ENCODE measurements at regions not wholly inside any gene's neighbourhood (a gene's known extent, or its start where the extent isn't known, plus 50 kb on each side); places are given as distances from the start of the nearest gene placed in this dataset.

- BruUV-seq (replicated peaks): no TSS peak
- no peaks in the 10 kb centered on the region for H4K20me1 ChIP-seq (replicated peaks; ENCODE audit: control insufficient read depth, extremely low read depth, insufficient read depth, low read length)
- H3K4me3 ChIP-seq (replicated peaks in 1 of 3; ENCODE audit: insufficient read depth in 1 of 3, low read depth in 1 of 3, low read length in 3 of 3): no peak overlapping the region
- no peak overlapping the region for H3K9ac ChIP-seq (replicated peaks; ENCODE audit: extremely low read depth, insufficient read depth, low read length)
- H3K4me2 ChIP-seq (ENCODE audit: insufficient read depth, low read length): no peak overlapping the region
- no peaks in the 10 kb centered on the region for H3K79me2 ChIP-seq (ENCODE audit: control insufficient read depth, insufficient read depth, low read length)
- ChIA-PET CTCF (interaction anchor here (1.4 kb wide), 1 partner anchor 10 kb away, joined by 6 read pairs; no protein-coding TSS in a partner anchor), POLR2A (no interaction called here)
- TF ChIP-seq CTCF (IDR thresholded peaks at IDR 0.05; ENCODE audit: extremely low read depth in 1 of 2, insufficient read depth in 1 of 2, low read depth in 1 of 2, low read length in 2 of 2) (no peak), POLR2AphosphoS5 (IDR thresholded peaks at IDR 0.05; ENCODE audit: insufficient read depth, low read depth, low read length) (no peak), GATA2 (IDR thresholded peaks at IDR 0.05; ENCODE audit: insufficient read depth, insufficient read length, low read depth, low read length) (no peak), POLR2A (IDR thresholded peaks at IDR 0.05; ENCODE audit: low read depth, low read length) (no peak)
- no peak overlapping the region for H3K27ac ChIP-seq (ENCODE audit: insufficient read depth, low read depth, low read length)
- no peak overlapping the region for H2AFZ ChIP-seq (ENCODE audit: low read depth, low read length)
- intact Hi-C loops (cut with micrococcal nuclease): no loop called here
- no peaks in the 10 kb centered on the region for H3K4me1 ChIP-seq (ENCODE audit: control insufficient read depth, extremely low read depth, insufficient read depth, low read length)
- no peak for DNase-seq (ENCODE audit: low read depth, low spot score)
- H3K36me3 ChIP-seq (ENCODE audit: control insufficient read depth in 2 of 2, extremely low read depth in 1 of 2, insufficient read depth in 2 of 2, low read length in 2 of 2): no peaks in the 10 kb centered on the region
- FAIRE-seq: no peak
- H3K9me1 ChIP-seq (replicated peaks; ENCODE audit: control insufficient read depth, extremely low read depth, insufficient read depth, low read length): no peaks in the 10 kb centered on the region
- no peaks in the 10 kb centered on the region for H3K9me3 ChIP-seq (replicated peaks; ENCODE audit: control insufficient read depth, insufficient read depth, low read length)
- peaks cover 12 to 17% of the 10 kb centered on the region in 2 experiments for H3K27me3 ChIP-seq (ENCODE audit: control insufficient read depth in 2 of 2, insufficient read depth in 2 of 2, low read length in 2 of 2)
- dilution Hi-C loops (cut with MboI; ENCODE audit: extremely low pct_ligation_motif_present, low sequenced_read_pairs): no loop called here
These were observed 64.7 kb upstream of the CISTR start for GRCh38 chr12:53816360-53817020.

GRCh38 chr12:53817021-53817389 lies 65.2 kb upstream of the CISTR start:
- dilution Hi-C loops (cut with MboI; ENCODE audit: extremely low pct_ligation_motif_present, low sequenced_read_pairs): no loop called here
- DNase-seq (ENCODE audit: low read depth, low spot score): no peak

More at GRCh38 chr12:53817021-53817389, 65.2 kb upstream of the CISTR start:
- POLR2A ChIA-PET: no interaction called here
- no peak overlapping the region for H3K4me3 ChIP-seq (replicated peaks in 1 of 3; ENCODE audit: insufficient read depth in 1 of 3, low read depth in 1 of 3, low read length in 3 of 3)
- H3K27me3 ChIP-seq (ENCODE audit: control insufficient read depth in 2 of 2, insufficient read depth in 2 of 2, low read length in 2 of 2): peaks cover 12 to 16% of the 10 kb centered on the region in 2 experiments
- intact Hi-C loops (cut with micrococcal nuclease): no loop called here
- no peaks in the 10 kb centered on the region for H3K9me1 ChIP-seq (replicated peaks; ENCODE audit: control insufficient read depth, extremely low read depth, insufficient read depth, low read length)
- H3K4me2 ChIP-seq (ENCODE audit: insufficient read depth, low read length): no peak overlapping the region
- H3K36me3 ChIP-seq (ENCODE audit: control insufficient read depth in 2 of 2, extremely low read depth in 1 of 2, insufficient read depth in 2 of 2, low read length in 2 of 2): no peaks in the 10 kb centered on the region
- no peak overlapping the region for H2AFZ ChIP-seq (ENCODE audit: low read depth, low read length)
- TF ChIP-seq FOS (IDR thresholded peaks at IDR 0.05; ENCODE audit: borderline replicate concordance, insufficient read depth, low read length) (no peak), MYC (IDR thresholded peaks at IDR 0.05; ENCODE audit: low read depth, low read length) (no peak), EZH2 (IDR thresholded peaks at IDR 0.05; ENCODE audit: borderline replicate concordance, low read depth, low read length, severe bottlenecking) (no peak), POLR2AphosphoS5 (IDR thresholded peaks at IDR 0.05; ENCODE audit: insufficient read depth, low read depth, low read length) (no peak), GATA2 (IDR thresholded peaks at IDR 0.05; ENCODE audit: insufficient read depth, insufficient read length, low read depth, low read length) (no peak), MAX (IDR thresholded peaks at IDR 0.05; ENCODE audit: insufficient read depth, insufficient read length) (no peak), CTCF (IDR thresholded peaks at IDR 0.05; ENCODE audit: extremely low read depth in 1 of 2, insufficient read depth in 1 of 2, low read depth in 1 of 2, low read length in 2 of 2) (no peak), JUN (IDR thresholded peaks at IDR 0.05; ENCODE audit: borderline replicate concordance, insufficient read depth, insufficient read length, low read depth) (no peak), POLR2A (IDR thresholded peaks at IDR 0.05; ENCODE audit: low read depth, low read length) (no peak)
- CTCF ChIA-PET: interaction anchor here (1.4 kb wide), 1 partner anchor 10 kb away, joined by 6 read pairs; no protein-coding TSS in a partner anchor
- H3K79me2 ChIP-seq (ENCODE audit: control insufficient read depth, insufficient read depth, low read length): no peaks in the 10 kb centered on the region
- H4K20me1 ChIP-seq (replicated peaks; ENCODE audit: control insufficient read depth, extremely low read depth, insufficient read depth, low read length): no peaks in the 10 kb centered on the region
- BruUV-seq (replicated peaks): no TSS peak
- no peak overlapping the region for H3K9ac ChIP-seq (replicated peaks; ENCODE audit: extremely low read depth, insufficient read depth, low read length)
- FAIRE-seq: no peak
- no peaks in the 10 kb centered on the region for H3K4me1 ChIP-seq (ENCODE audit: control insufficient read depth, extremely low read depth, insufficient read depth, low read length)
- H3K9me3 ChIP-seq (replicated peaks; ENCODE audit: control insufficient read depth, insufficient read depth, low read length): no peaks in the 10 kb centered on the region
- no peak overlapping the region for H3K27ac ChIP-seq (ENCODE audit: insufficient read depth, low read depth, low read length)
